ENCODE measurements at regions not wholly inside any gene's neighbourhood (a gene's known extent, or its start where the extent isn't known, plus 50 kb on each side); places are given as distances from the start of the nearest gene placed in this dataset.

- 29% methylated on average over 1 of the region's 1 CpG for WGBS (ENCODE audit: low lambda C conversion rate, missing lambda C conversion rate)
- H2AFZ ChIP-seq = no peak overlapping the region
- H3K9me2 ChIP-seq (replicated peaks; ENCODE audit: insufficient read depth) = no peaks in the 10 kb centered on the region
- no peaks in the 10 kb centered on the region for H3K27me3 ChIP-seq
- TF ChIP-seq CTCF (IDR thresholded peaks at IDR 0.05; ENCODE audit: poor library complexity) = no peak
- TF ChIP-seq EZH2phosphoT487 (IDR thresholded peaks at IDR 0.05; ENCODE audit: low read depth, severe bottlenecking, unreplicated experiment) = no peak
- TF ChIP-seq EZH2 (IDR thresholded peaks at IDR 0.05; ENCODE audit: borderline replicate concordance) = no peak
- H3K4me2 ChIP-seq = no peak overlapping the region
- H4K20me1 ChIP-seq (ENCODE audit: insufficient read depth, poor library complexity, severe bottlenecking) = no peaks in the 10 kb centered on the region
- no peak overlapping the region for H3K27ac ChIP-seq
- DNase-seq (ENCODE audit: low spot score) = no peak
- H3K4me1 ChIP-seq (ENCODE audit: insufficient read depth) = peaks cover 17% of the 10 kb centered on the region
- no peak overlapping the region for H3K4me3 ChIP-seq
- no peaks in the 10 kb centered on the region for H3K79me2 ChIP-seq
- H3K9me3 ChIP-seq (ENCODE audit: low read depth) = no peaks in the 10 kb centered on the region
- no peaks in the 10 kb centered on the region for H3K36me3 ChIP-seq (replicated peaks; ENCODE audit: insufficient read depth, low read depth)
Observed at GRCh38 chr10:61350068-61350467, 103.1 kb downstream of the TMEM26 start.

GRCh38 chr10:61346796-61347413, 106.3 kb downstream of the TMEM26 start:
- H3K27me3 ChIP-seq = no peaks in the 10 kb centered on the region
- TF ChIP-seq EZH2 (IDR thresholded peaks at IDR 0.05; ENCODE audit: borderline replicate concordance) = no peak
- no peak for TF ChIP-seq CTCF (IDR thresholded peaks at IDR 0.05; ENCODE audit: poor library complexity)
- no peak for TF ChIP-seq EZH2phosphoT487 (IDR thresholded peaks at IDR 0.05; ENCODE audit: low read depth, severe bottlenecking, unreplicated experiment)
- no peaks in the 10 kb centered on the region for H3K9me3 ChIP-seq (ENCODE audit: low read depth)
- no peak for DNase-seq (ENCODE audit: low spot score)
- no peaks in the 10 kb centered on the region for H3K9me2 ChIP-seq (replicated peaks; ENCODE audit: insufficient read depth)
- no peak overlapping the region for H2AFZ ChIP-seq
- H3K4me2 ChIP-seq = no peak overlapping the region
- no peak overlapping the region for H3K27ac ChIP-seq
- H3K36me3 ChIP-seq (replicated peaks; ENCODE audit: insufficient read depth, low read depth) = no peaks in the 10 kb centered on the region
- H3K79me2 ChIP-seq = no peaks in the 10 kb centered on the region
- no peak overlapping the region for H3K4me3 ChIP-seq
- 81% methylated on average over 3 of the region's 3 CpGs for WGBS (ENCODE audit: low lambda C conversion rate, missing lambda C conversion rate)
- peaks cover 17% of the 10 kb centered on the region for H3K4me1 ChIP-seq (ENCODE audit: insufficient read depth)
- H4K20me1 ChIP-seq (ENCODE audit: insufficient read depth, poor library complexity, severe bottlenecking) = no peaks in the 10 kb centered on the region

GRCh38 chr10:61343796-61344195, 109.4 kb downstream of the TMEM26 start:
- 88% methylated on average over 3 of the region's 3 CpGs for WGBS (ENCODE audit: low lambda C conversion rate, missing lambda C conversion rate)

GRCh38 chr10:61342858-61343572, 110.2 kb downstream of the TMEM26 start:
- 56% methylated on average over 5 of the region's 5 CpGs for WGBS (ENCODE audit: low lambda C conversion rate, missing lambda C conversion rate)

More at GRCh38 chr10:61343796-61344195, 109.4 kb downstream of the TMEM26 start:
- Histone ChIP-seq H3K9me3 (ENCODE audit: low read depth) (no peaks in the 10 kb centered on the region), H3K9me2 (replicated peaks; ENCODE audit: insufficient read depth) (no peaks in the 10 kb centered on the region), H3K4me3 (no peak overlapping the region), H3K27me3 (no peaks in the 10 kb centered on the region), H4K20me1 (ENCODE audit: insufficient read depth, poor library complexity, severe bottlenecking) (no peaks in the 10 kb centered on the region), H3K27ac (no peak overlapping the region), H2AFZ (no peak overlapping the region), H3K36me3 (replicated peaks; ENCODE audit: insufficient read depth, low read depth) (no peaks in the 10 kb centered on the region), H3K4me2 (no peak overlapping the region), H3K4me1 (ENCODE audit: insufficient read depth) (peaks cover 3% of the 10 kb centered on the region), H3K79me2 (no peaks in the 10 kb centered on the region)
- no peak for TF ChIP-seq EZH2 (IDR thresholded peaks at IDR 0.05; ENCODE audit: borderline replicate concordance)
- TF ChIP-seq EZH2phosphoT487 (IDR thresholded peaks at IDR 0.05; ENCODE audit: low read depth, severe bottlenecking, unreplicated experiment) = no peak
- DNase-seq (ENCODE audit: low spot score) = no peak

More at GRCh38 chr10:61342858-61343572, 110.2 kb downstream of the TMEM26 start:
- no peaks in the 10 kb centered on the region for H3K9me2 ChIP-seq (replicated peaks; ENCODE audit: insufficient read depth)
- no peaks in the 10 kb centered on the region for H4K20me1 ChIP-seq (ENCODE audit: insufficient read depth, poor library complexity, severe bottlenecking)
- H3K9me3 ChIP-seq (ENCODE audit: low read depth) = no peaks in the 10 kb centered on the region
- no peak overlapping the region for H2AFZ ChIP-seq
- peaks cover 3% of the 10 kb centered on the region for H3K4me1 ChIP-seq (ENCODE audit: insufficient read depth)
- peak; percentile 50 for DNase-seq (ENCODE audit: low spot score)
- H3K36me3 ChIP-seq (replicated peaks; ENCODE audit: insufficient read depth, low read depth) = no peaks in the 10 kb centered on the region
- no peak for TF ChIP-seq EZH2phosphoT487 (IDR thresholded peaks at IDR 0.05; ENCODE audit: low read depth, severe bottlenecking, unreplicated experiment)
- H3K4me3 ChIP-seq = no peak overlapping the region
- H3K27ac ChIP-seq = peak overlapping the region; percentile 32
- no peaks in the 10 kb centered on the region for H3K27me3 ChIP-seq
- H3K79me2 ChIP-seq = no peaks in the 10 kb centered on the region
- no peak overlapping the region for H3K4me2 ChIP-seq
